Astrocyte (in vitro differentiated cells and primary cell): ENCODE measurements at regions not wholly inside any gene's neighbourhood (a gene's known extent, or its start where the extent isn't known, plus 50 kb on each side); places are given as distances from the start of the nearest gene placed in this dataset.

ENCODE experiments used
- CTCF ChIP-seq: IDR thresholded peaks from 2 replicates; pipeline ENCODE4 v1.5.1; 2011; ENCODE audit warnings: low read depth, mild to moderate bottlenecking, inconsistent platforms, low read length, moderate library complexity; ENCODE audit not compliant: insufficient read depth
- EZH2 ChIP-seq: IDR thresholded peaks from 2 replicates; pipeline ENCODE4 v1.6.1; 2012; ENCODE audit warnings: mild to moderate bottlenecking, low read length, inconsistent platforms; ENCODE audit not compliant: insufficient read depth

- no peak for TF ChIP-seq CTCF
- TF ChIP-seq EZH2, result no peak
These were observed 358.1 kb upstream of the NUPR2 start for GRCh38 chr7:56474271-56474670.
